Upper lobe of left lung (tissue), 6 donors: ENCODE measurements at regions not wholly inside any gene's neighbourhood (a gene's known extent, or its start where the extent isn't known, plus 50 kb on each side); places are given as distances from the start of the nearest gene placed in this dataset.

Experiments used
- ATAC-seq, 2 donors: fragments of 200-7000 bp; cut with Tn5 transposase; one replicate each; pipeline ENCODE4 v1.9.1; 2022; ENCODE audit warnings: mild to moderate bottlenecking in 2 of 2, moderate library complexity in 2 of 2; ENCODE audit not compliant: low FRiP score in 2 of 2
- DNase-seq, 2 donors: peaks; one replicate each; pipeline ENCODE4 v3.0.0-alpha.2; 2019 to 2020
- H3K27ac ChIP-seq, 4 donors: fragments of 200-600 bp; sonication (generic); one replicate each; pipeline ENCODE4 v1.5.1; 2016 to 2019
- H3K27me3 ChIP-seq, 4 donors: fragments of 200-600 bp; sonication (generic); one replicate each; pipeline ENCODE4 v1.5.1; 2017 to 2019
- H3K36me3 ChIP-seq, 4 donors: fragments of 200-600 bp; sonication (generic); one replicate each; pipeline ENCODE4 v1.5.1; 2016 to 2019
- H3K4me1 ChIP-seq, 4 donors: fragments of 200-600 bp; sonication (generic); one replicate each; pipeline ENCODE4 v1.5.1; 2018 to 2019
- H3K4me3 ChIP-seq, 4 donors: fragments of 200-600 bp; sonication (generic); one replicate each; pipeline ENCODE4 v1.5.1; 2017 to 2019; ENCODE audit warnings: mild to moderate bottlenecking in 2 of 4, moderate library complexity in 1 of 4
- H3K9me3 ChIP-seq, 4 donors: fragments of 200-600 bp; sonication (generic); one replicate each; pipeline ENCODE4 v1.5.1; 2018 to 2019
- EP300 ChIP-seq, 4 donors: sonication (generic); formaldehyde crosslinking; IDR thresholded peaks; one replicate each; pipeline ENCODE4 v1.5.1; 2017; ENCODE audit warnings: antibody characterized with exemption in 4 of 4, control low read depth in 2 of 4
- POLR2A ChIP-seq, 4 donors: fragments of 450-650 bp; IDR thresholded peaks; one replicate each; pipeline ENCODE4 v1.5.1; 2016 to 2017; ENCODE audit warnings: antibody characterized with exemption in 4 of 4, mild to moderate bottlenecking in 2 of 4
- POLR2AphosphoS5 ChIP-seq, 2 donors: sonication (generic); formaldehyde crosslinking; IDR thresholded peaks; one replicate each; pipeline ENCODE4 v1.5.1; 2017; ENCODE audit warnings: antibody characterized with exemption in 2 of 2
- WGBS, 2 donors: methylation state at CpG; one replicate each; pipeline ENCODE4 v1.1.5; 2017 to 2018; 5-methylcytosine and 5-hydroxymethylcytosine counted together
- TF ChIP-seq, protein P1 (sequence below), 6 experiments: fragments of 450-650 bp in 4 of 6; fragments of 200-600 bp in 2 of 6; sonication (generic) in 2 of 6; IDR thresholded peaks; one replicate each; pipeline ENCODE4 v1.5.1; 2016 to 2019; ENCODE audit warnings: antibody characterized with exemption in 6 of 6
- donor health status: DM: no; HTN: no; CAD: no; lungs with moderate emphysema.
- donor health status: DM: no; HTN: yes; CAD: no; lungs with severe emphysema.

DNA sequence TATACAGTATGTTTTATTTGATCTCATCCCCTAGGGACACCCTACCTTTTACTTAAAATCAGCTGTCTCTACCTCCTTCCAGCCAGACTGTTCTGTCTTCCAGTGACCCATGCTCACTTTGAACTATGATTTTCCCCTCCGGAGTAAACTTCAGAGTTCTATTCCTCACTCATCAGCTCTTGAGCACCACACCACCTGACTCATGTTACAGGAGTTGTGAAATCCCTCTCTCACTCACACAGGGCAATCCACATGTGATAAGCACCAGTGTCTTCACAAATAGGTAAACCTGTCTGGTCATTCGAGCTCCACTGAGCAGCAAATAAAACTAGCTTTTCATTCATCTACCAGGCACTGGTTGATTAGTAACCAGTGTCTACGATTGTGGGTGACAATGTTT lies 177.3 kb upstream of the BMP4 start:
- Histone ChIP-seq H3K27me3 (no peaks in the 10 kb centered on the region), H3K4me3 (no peak overlapping the region), H3K4me1 (no peaks in the 10 kb centered on the region), H3K36me3 (no peaks in the 10 kb centered on the region), H3K27ac (no peak overlapping the region), H3K9me3 (no peaks in the 10 kb centered on the region)
- ATAC-seq = peak in 1 of 2 donors; percentile 42
- 50 to 61% methylated on average over 3 of the region's 3 CpGs for WGBS, 2 donors
- no peak for TF ChIP-seq POLR2A (IDR thresholded peaks at IDR 0.05)
- TF ChIP-seq EP300 (IDR thresholded peaks at IDR 0.05) = no peak
- no peak for TF ChIP-seq POLR2AphosphoS5 (IDR thresholded peaks at IDR 0.05)
- TF ChIP-seq, protein P1, sequence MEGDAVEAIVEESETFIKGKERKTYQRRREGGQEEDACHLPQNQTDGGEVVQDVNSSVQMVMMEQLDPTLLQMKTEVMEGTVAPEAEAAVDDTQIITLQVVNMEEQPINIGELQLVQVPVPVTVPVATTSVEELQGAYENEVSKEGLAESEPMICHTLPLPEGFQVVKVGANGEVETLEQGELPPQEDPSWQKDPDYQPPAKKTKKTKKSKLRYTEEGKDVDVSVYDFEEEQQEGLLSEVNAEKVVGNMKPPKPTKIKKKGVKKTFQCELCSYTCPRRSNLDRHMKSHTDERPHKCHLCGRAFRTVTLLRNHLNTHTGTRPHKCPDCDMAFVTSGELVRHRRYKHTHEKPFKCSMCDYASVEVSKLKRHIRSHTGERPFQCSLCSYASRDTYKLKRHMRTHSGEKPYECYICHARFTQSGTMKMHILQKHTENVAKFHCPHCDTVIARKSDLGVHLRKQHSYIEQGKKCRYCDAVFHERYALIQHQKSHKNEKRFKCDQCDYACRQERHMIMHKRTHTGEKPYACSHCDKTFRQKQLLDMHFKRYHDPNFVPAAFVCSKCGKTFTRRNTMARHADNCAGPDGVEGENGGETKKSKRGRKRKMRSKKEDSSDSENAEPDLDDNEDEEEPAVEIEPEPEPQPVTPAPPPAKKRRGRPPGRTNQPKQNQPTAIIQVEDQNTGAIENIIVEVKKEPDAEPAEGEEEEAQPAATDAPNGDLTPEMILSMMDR (IDR thresholded peaks at IDR 0.05) = no peak
- DNase-seq = peak in 1 of 2 donors; percentile 54

- Histone ChIP-seq H3K36me3 (no peaks in the 10 kb centered on the region), H3K27ac (no peak overlapping the region), H3K9me3 (no peaks in the 10 kb centered on the region), H3K4me1 (no peaks in the 10 kb centered on the region), H3K4me3 (no peak overlapping the region), H3K27me3 (no peaks in the 10 kb centered on the region)
- ATAC-seq (no peak), DNase-seq (no peak)
- no peak for TF ChIP-seq POLR2AphosphoS5 (IDR thresholded peaks at IDR 0.05)
- TF ChIP-seq, protein P1 (IDR thresholded peaks at IDR 0.05) = no peak
- TF ChIP-seq POLR2A (IDR thresholded peaks at IDR 0.05) = no peak
- no peak for TF ChIP-seq EP300 (IDR thresholded peaks at IDR 0.05)
- WGBS, 2 donors = 75 to 77% methylated on average over 3 of the region's 3 CpGs
Observed at GRCh38 chr14:54135804-54136280, 179.2 kb upstream of the BMP4 start.

DNA sequence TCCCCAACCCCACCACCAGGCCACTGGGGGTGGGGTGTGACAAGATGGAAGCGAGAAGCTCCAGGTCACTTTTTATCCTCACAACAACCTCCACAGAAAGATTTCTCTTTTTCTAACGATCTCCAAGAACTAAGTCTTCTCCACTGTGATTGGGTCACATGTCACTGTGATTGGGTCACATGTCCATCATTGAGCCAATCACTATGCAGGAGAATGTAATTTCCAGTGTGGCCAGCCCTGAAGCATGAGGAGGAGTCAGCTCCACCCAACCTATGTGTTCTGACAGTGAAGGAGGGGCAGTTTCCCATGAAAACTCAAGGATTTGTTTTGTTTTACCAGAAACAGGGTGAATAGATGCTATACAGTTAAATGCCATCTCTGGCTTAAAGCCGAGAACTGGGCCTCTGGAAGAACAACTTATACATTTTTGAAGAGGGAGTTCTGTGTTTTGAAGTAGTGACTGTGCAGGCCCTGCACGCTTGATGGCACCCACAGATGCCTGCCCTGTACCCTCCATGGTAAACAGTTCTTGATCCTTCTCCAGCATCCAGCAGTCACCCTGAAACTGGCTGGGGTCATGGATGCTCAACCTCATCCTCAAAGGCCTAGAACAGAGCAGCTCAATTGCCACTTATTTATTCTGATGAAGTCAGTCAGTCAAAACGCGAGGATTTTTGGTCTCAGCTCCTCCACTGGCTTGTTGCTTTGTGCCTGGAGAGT lies 180.4 kb upstream of the BMP4 start:
- ATAC-seq = no peak
- no peaks in the 10 kb centered on the region for H3K27me3 ChIP-seq
- WGBS, 2 donors = 75 to 84% methylated on average over 6 of the region's 6 CpGs
- no peaks in the 10 kb centered on the region for H3K9me3 ChIP-seq
- H3K36me3 ChIP-seq = no peaks in the 10 kb centered on the region
- no peak overlapping the region for H3K4me3 ChIP-seq
- DNase-seq = no peak
- TF ChIP-seq POLR2A (IDR thresholded peaks at IDR 0.05) = no peak
- TF ChIP-seq, protein P1 (IDR thresholded peaks at IDR 0.05) = no peak
- no peak for TF ChIP-seq POLR2AphosphoS5 (IDR thresholded peaks at IDR 0.05)
- no peak for TF ChIP-seq EP300 (IDR thresholded peaks at IDR 0.05)
- no peaks in the 10 kb centered on the region for H3K4me1 ChIP-seq
- no peak overlapping the region for H3K27ac ChIP-seq

DNA sequence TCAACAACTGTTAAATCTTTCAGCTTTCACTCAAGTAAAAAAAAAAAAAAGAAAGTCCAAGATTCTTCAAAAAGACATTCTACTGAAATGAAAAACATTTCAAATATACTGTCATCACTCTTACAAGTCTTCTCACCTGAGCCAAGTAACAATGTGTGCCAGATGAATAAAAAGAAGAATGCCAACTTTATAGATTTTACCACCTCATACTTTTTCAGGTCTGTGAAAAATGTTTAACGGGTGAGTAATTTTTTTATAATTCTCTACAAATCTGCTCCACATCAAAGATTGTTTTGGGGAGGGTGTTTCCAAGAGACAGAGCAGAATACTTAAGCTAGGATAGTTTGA lies 181.0 kb upstream of the BMP4 start:
- no peaks in the 10 kb centered on the region for H3K9me3 ChIP-seq
- H3K4me1 ChIP-seq = no peaks in the 10 kb centered on the region
- TF ChIP-seq EP300 (IDR thresholded peaks at IDR 0.05) = no peak
- no peak for TF ChIP-seq POLR2A (IDR thresholded peaks at IDR 0.05)
- TF ChIP-seq, protein P1 (IDR thresholded peaks at IDR 0.05) = no peak
- no peak for TF ChIP-seq POLR2AphosphoS5 (IDR thresholded peaks at IDR 0.05)
- H3K27ac ChIP-seq = no peak overlapping the region
- no peak overlapping the region for H3K4me3 ChIP-seq
- H3K27me3 ChIP-seq = no peaks in the 10 kb centered on the region
- 86 to 94% methylated on average over 1 of the region's 1 CpG for WGBS, 2 donors
- H3K36me3 ChIP-seq = no peaks in the 10 kb centered on the region
- ATAC-seq (no peak), DNase-seq (no peak)

- no peaks in the 10 kb centered on the region for H3K27me3 ChIP-seq
- DNase-seq (no peak), ATAC-seq (no peak)
- H3K36me3 ChIP-seq = no peaks in the 10 kb centered on the region
- no peak overlapping the region for H3K27ac ChIP-seq
- 83 to 90% methylated on average over 1 of the region's 1 CpG for WGBS, 2 donors
- H3K4me3 ChIP-seq = no peak overlapping the region
- no peaks in the 10 kb centered on the region for H3K4me1 ChIP-seq
- TF ChIP-seq POLR2AphosphoS5 (IDR thresholded peaks at IDR 0.05) (no peak), POLR2A (IDR thresholded peaks at IDR 0.05) (no peak), EP300 (IDR thresholded peaks at IDR 0.05) (no peak)
- TF ChIP-seq, protein P1 (IDR thresholded peaks at IDR 0.05) = no peak
- no peaks in the 10 kb centered on the region for H3K9me3 ChIP-seq
Observed at GRCh38 chr14:54138024-54138353, 181.4 kb upstream of the BMP4 start.
